PC-3 (cell line): ENCODE measurements at regions not wholly inside any gene's neighbourhood (a gene's known extent, or its start where the extent isn't known, plus 50 kb on each side); places are given as distances from the start of the nearest gene placed in this dataset.

ENCODE experiments used
- CTCF ChIP-seq: fragments of 300-600 bp; sonication (generic); conservative IDR thresholded peaks from 2 replicates; pipeline ENCODE4 v1.5.1; 2017; ENCODE audit warnings: antibody characterized with exemption, low read depth, mild to moderate bottlenecking, low read length
- EZH2 ChIP-seq: fragments of 300-600 bp; sonication (generic); IDR thresholded peaks from one replicate; pipeline ENCODE4 v1.6.1; 2017; ENCODE audit warnings: antibody characterized with exemption, mild to moderate bottlenecking, low read length; ENCODE audit not compliant: unreplicated experiment

- no peak for TF ChIP-seq CTCF
- no peak for TF ChIP-seq EZH2
Measured at GRCh38 chr5:159510282-159510681, 180.0 kb upstream of the IL12B start.
